ENCODE measurements at regions not wholly inside any gene's neighbourhood (a gene's known extent, or its start where the extent isn't known, plus 50 kb on each side); places are given as distances from the start of the nearest gene placed in this dataset.

DNA sequence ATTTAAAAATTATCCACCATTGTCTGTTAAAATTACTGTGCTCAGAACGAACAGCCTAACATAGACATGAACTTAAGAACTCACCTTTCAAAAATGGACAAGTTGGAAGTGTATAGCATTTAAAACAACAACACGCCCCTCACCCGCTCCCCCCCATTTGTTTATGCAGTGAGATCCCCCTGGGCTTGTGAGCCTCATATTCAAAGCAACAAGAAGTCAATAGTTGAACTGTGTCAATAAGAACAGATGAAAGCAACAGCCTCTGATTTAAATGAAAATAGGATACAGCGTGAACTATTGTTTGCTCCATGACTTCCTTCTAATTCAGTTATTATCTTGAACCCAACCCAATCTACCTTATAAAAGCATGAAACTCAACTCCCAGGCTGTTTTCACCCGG, 314.2 kb downstream of the BLID start:
- POLR2A ChIA-PET, result no interaction called here
- CTCF ChIA-PET, result no interaction called here

DNA sequence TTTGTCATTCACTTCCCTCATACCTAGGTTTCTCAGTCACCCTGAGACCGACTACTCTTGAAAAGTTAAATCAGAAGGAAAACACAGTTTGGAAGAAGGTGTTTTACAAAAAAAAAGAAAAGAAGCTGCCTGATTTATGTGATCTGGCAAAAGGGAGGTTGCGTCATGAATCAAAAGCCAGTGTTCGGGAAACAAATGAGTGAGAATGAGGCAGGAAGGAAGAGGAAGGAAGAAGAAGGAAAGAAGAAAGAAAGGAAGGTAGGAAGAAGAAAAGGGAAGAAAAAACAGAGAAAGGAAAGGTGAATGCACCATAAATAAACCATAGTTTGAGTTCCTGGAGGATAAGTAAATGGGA, 314.6 kb downstream of the BLID start:
- CTCF ChIA-PET, result no interaction called here
- POLR2A ChIA-PET, result no interaction called here

DNA sequence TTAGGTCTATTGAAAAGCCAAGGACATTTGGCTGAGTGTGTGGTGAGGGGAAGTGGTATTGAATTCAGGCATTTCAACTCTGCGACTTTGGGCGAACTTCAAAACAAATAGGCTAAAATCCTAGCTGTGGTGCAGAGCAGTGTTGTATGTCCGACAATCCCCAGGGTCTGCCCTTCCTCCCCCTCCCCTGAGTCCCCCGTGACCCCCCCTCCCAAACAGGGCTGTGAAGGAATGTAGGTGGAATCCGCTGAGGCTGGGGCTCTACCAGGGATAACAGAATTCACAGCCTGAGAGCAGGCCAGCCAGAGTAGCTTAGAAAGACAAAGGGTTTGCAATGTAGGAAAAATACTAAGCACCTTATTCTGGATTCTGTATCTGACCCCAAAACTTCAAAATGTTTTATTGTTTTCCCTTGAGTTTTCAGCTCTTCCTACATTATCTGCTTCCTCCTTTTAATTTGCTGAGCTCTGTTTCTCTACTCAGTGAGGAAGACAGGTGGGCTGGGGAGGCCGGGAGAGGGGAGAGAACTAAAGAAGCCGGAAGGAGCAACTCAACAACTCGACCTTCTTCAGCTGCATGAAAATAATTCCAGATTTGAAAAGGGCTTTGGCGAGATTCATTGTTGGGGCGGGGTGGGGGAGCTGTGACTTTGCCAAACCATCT, 315.2 kb downstream of the BLID start:
- ChIA-PET POLR2A (no interaction called here), CTCF (interaction anchor here (0.6 kb wide), 1 partner anchor 103 kb away, joined by 3 read pairs; no protein-coding TSS in a partner anchor)

- ChIA-PET POLR2A (no interaction called here), CTCF (interaction anchor here (0.6 kb wide), 1 partner anchor 103 kb away, joined by 3 read pairs; no protein-coding TSS in a partner anchor)
These were observed 315.8 kb downstream of the BLID start for GRCh38 chr11:121800240-121800639.

- ChIA-PET POLR2A (no interaction called here), CTCF (no interaction called here)
These were observed 318.5 kb downstream of the BLID start for GRCh38 chr11:121797496-121797895.

DNA sequence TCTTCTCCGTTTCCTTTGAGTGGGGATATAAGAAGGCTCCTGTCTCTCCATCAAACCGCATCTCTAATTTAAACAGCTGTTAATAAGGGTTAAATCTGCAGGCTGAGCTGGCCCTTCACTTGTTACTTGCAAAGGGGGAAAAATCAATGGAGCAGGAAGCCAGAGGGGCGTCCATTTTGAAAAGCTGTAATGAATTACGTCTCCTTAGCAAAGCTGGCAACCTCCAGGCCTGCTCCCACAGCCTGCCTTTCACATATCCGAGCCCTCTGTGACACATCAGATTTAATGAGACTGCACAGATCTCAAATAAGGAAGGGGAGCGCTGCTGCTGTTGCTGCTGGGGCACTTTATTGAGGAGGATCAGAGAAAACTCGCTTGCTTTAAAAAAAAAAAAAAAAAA, 320.8 kb downstream of the BLID start:
- ChIA-PET POLR2A (no interaction called here), CTCF (no interaction called here)

GRCh38 chr11:121794671-121795141, 321.3 kb downstream of the BLID start:
- POLR2A ChIA-PET, result no interaction called here
- CTCF ChIA-PET, result no interaction called here

DNA sequence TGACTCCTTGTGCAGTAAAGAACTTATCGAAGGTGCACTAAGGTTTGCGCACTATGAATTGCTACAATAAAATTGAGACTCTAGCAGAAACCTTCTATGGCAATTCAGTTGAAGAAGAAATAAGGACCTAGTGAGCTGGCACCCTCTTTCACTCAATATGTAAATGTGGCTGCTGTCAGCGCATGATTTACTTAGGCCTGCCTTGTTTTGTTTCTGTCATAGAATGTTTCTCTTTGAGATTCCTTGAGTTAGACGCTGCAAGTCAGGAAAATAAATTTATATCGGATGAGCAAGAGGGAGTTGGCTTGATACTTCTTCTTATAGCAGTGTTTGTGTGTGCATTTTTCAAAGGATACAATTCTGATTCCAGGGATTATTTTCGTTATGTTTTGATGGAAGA, 322.1 kb downstream of the BLID start:
- ChIA-PET CTCF (no interaction called here), POLR2A (no interaction called here)

- ChIA-PET CTCF (no interaction called here), POLR2A (no interaction called here)
These were observed 322.7 kb downstream of the BLID start for GRCh38 chr11:121793291-121793690.

DNA sequence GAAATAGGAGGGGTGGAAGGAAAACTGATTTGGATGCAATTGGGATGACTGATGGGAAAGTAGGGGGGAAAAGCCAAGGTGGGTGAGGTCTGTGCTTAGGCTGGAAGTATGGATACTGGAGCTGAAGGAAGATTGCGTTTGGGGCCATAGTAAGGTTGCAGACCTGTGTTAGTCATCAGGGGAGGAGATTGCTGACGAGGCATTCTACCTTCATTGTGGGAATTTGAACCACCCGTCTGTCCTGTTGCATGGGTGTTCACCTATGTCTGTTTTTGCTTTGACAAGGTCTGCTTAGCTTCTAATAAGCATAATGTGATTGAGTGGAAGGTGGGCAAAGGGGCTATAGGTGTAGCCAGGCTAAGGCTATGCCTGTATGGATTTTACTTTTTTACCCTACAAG, 323.8 kb downstream of the BLID start:
- POLR2A ChIA-PET, result no interaction called here
- CTCF ChIA-PET, result no interaction called here

- CTCF ChIA-PET, result no interaction called here
- POLR2A ChIA-PET, result no interaction called here
These were observed 325.6 kb downstream of the BLID start for GRCh38 chr11:121790430-121790829.

- ChIA-PET CTCF (no interaction called here), POLR2A (no interaction called here)
These were observed 328.2 kb upstream of the SORL1-AS1 start for GRCh38 chr11:121780971-121781370.

GRCh38 chr11:121777056-121777455, 324.3 kb upstream of the SORL1-AS1 start:
- POLR2A ChIA-PET, result no interaction called here

DNA sequence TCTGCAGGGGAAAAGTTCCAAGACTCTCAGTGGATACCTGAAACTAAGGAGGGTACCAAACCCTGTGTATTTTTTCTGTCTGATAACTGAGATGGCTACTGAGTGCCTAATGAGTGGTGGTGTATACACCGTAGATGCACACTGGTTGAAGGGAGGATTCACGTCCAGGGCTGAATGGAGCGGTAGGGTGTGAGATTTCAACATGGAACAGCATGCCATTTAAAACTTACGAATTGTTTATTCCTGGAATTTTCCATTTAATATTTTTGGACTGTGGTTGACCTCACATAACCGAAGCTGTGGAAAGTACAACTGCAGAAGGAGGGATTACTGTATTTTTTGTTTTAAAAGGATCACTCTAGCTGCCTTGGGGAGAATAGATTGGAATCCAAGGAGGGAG, 322.5 kb upstream of the SORL1-AS1 start:
- POLR2A ChIA-PET, result no interaction called here
- CTCF ChIA-PET, result no interaction called here

More at GRCh38 chr11:121777056-121777455, 324.3 kb upstream of the SORL1-AS1 start:
- CTCF ChIA-PET, result no interaction called here

DNA sequence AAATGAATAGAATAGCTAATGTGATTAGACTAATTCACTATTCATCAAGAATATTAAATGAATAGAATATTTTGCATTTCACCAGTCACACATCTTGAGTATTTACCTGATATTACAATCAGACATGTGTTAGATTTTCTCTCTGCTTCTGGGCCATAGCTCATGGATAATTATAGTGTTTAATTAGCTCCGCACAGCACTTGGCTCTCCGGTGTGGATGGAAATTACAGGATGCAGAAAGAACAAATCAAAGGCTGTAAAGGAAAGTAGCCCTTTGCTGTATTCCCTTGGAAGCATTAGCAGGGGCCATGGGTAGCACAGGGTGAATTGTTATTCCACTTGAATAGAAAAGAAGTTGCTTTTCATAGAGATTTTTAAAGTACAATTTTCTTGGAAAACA, 320.3 kb upstream of the SORL1-AS1 start:
- ChIA-PET CTCF (no interaction called here), POLR2A (no interaction called here)

DNA sequence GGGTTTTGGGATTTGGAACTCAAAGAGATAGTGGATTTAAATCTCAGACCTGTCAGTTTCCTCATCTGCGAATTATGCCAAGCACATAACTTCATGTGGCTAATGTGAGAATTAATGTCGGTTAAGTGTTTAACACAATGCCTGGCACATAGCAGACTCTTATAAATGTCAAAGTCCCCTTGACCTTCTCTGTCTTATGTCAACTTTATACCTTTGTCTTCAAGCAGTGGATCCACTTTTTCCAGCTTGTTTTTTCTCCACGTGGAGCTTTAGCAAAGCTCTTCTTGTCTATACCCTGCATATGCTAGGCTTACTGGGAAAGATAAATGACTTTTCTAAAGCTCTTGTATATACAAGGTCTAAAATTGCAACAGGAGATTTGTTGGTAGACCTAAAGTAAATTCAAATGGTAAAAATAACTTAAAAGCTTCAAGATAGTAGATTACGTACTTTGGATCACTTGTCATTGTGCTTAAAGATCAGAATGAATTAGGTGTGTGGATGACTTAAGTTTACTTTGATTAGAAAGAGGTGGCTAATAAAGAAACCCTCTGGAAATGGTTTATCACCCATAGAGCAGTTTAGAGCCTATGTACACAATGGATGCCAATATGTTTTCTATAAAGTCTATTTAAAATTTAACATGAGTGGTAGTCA, 318.3 kb upstream of the SORL1-AS1 start:
- POLR2A ChIA-PET, result no interaction called here
- CTCF ChIA-PET, result no interaction called here

- ChIA-PET CTCF (no interaction called here), POLR2A (no interaction called here)
These were observed 316.4 kb upstream of the SORL1-AS1 start for GRCh38 chr11:121769191-121769590.

GRCh38 chr11:121767433-121767832, 314.7 kb upstream of the SORL1-AS1 start:
- ChIA-PET POLR2A (no interaction called here), CTCF (no interaction called here)

GRCh38 chr11:121766991-121767390, 314.2 kb upstream of the SORL1-AS1 start:
- ChIA-PET POLR2A (no interaction called here), CTCF (no interaction called here)

- CTCF ChIA-PET, result no interaction called here
These were observed 313.4 kb upstream of the SORL1-AS1 start for GRCh38 chr11:121766166-121766565.

GRCh38 chr11:121763526-121763925, 310.8 kb upstream of the SORL1-AS1 start:
- POLR2A ChIA-PET, result no interaction called here
- CTCF ChIA-PET, result no interaction called here

More at GRCh38 chr11:121766166-121766565, 313.4 kb upstream of the SORL1-AS1 start:
- POLR2A ChIA-PET, result no interaction called here

- ChIA-PET CTCF (no interaction called here), POLR2A (no interaction called here)
These were observed 310.1 kb upstream of the SORL1-AS1 start for GRCh38 chr11:121762820-121763219.
